ENCODE measurements at regions not wholly inside any gene's neighbourhood (a gene's known extent, or its start where the extent isn't known, plus 50 kb on each side); places are given as distances from the start of the nearest gene placed in this dataset.
"Not testable (repeated sequence)": the region's sequence is repeated elsewhere in the genome, so short reads cannot be mapped to it uniquely, and the experiment has no call there.

- not testable (repeated sequence) for H3K4me3 ChIP-seq, H3K27me3 ChIP-seq, H3K27ac ChIP-seq, ATAC-seq, H3K36me3 ChIP-seq, H3K9me3 ChIP-seq, H3K4me1 ChIP-seq
These were observed 163.8 kb upstream of the ZNF658 start for GRCh38 chr9:66736686-66737085.

- not testable (repeated sequence) for H3K9me3 ChIP-seq, H3K4me1 ChIP-seq, ATAC-seq, H3K4me3 ChIP-seq, H3K27ac ChIP-seq, H3K27me3 ChIP-seq, H3K36me3 ChIP-seq
- no CpG with 5 or more reads among the region's 1 CpG for WGBS, 2 donors (ENCODE audit: low coverage in 1 of 2)
These were observed 162.1 kb upstream of the ZNF658 start for GRCh38 chr9:66738418-66738817.

DNA sequence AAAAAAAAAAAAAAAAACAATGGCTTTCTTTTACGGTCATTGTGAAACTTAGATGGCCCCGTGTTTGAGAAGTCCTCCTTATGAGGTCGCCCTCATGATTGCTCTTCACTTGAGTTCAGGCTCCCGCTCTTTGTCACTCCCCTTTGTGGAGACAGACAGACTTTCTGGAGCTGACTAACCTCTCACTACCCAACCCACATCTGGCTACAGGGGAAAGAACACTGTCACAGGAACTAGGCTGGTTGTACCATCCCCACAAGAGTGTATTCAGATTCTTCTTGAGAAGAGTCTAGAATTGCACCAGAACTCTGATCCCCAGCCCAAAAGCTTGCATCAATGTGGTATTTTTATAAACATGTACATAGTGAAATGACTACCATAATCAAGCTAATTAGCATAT, 160.4 kb upstream of the ZNF658 start:
- not testable (repeated sequence) for H3K27me3 ChIP-seq, H3K4me1 ChIP-seq, H3K4me3 ChIP-seq, H3K36me3 ChIP-seq, H3K9me3 ChIP-seq, H3K27ac ChIP-seq, ATAC-seq
- WGBS, 2 donors (ENCODE audit: low coverage in 1 of 2): no CpG with 5 or more reads among the region's 4 CpGs

DNA sequence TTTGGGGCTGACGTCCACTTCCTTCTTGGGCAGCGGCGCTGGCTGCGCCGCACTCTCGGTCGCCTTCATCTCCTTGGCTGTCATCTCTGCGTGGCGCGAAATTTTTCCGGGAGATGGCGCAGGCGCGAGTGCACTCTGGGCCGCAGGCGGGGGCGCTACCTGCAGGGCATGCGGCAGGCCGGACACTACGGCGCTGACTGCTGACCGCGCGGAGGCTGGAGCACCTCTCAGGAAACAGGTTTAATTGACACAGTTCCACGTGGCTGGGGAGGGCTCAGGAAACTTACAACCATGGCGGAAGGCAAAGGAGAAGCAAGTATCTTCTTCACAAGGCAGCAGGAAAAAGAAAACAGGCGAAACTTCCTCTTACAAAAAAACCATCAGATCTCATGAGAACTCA, 154.7 kb upstream of the ZNF658 start:
- H3K4me1 ChIP-seq, ATAC-seq, H3K36me3 ChIP-seq, H3K4me3 ChIP-seq, H3K27me3 ChIP-seq, H3K27ac ChIP-seq, H3K9me3 ChIP-seq: not testable (repeated sequence)
- WGBS, 2 donors (ENCODE audit: low coverage in 1 of 2): no CpG with 5 or more reads among the region's 27 CpGs

- not testable (repeated sequence) for ATAC-seq, H3K36me3 ChIP-seq, H3K9me3 ChIP-seq, H3K4me1 ChIP-seq, H3K27ac ChIP-seq, H3K4me3 ChIP-seq, H3K27me3 ChIP-seq
- WGBS, 2 donors (ENCODE audit: low coverage in 1 of 2): 91% methylated on average over 6 of the region's 15 CpGs; no CpG with 5 or more reads in 1 of the 2 donors
These were observed 148.1 kb upstream of the ZNF658 start for GRCh38 chr9:66752324-66752923.

GRCh38 chr9:66759825-66760492, 140.6 kb upstream of the ZNF658 start:
- not testable (repeated sequence) for H3K36me3 ChIP-seq, H3K9me3 ChIP-seq, H3K4me3 ChIP-seq, H3K27ac ChIP-seq, H3K27me3 ChIP-seq, ATAC-seq, H3K4me1 ChIP-seq
- WGBS, 2 donors (ENCODE audit: low coverage in 1 of 2): no CpG with 5 or more reads among the region's 7 CpGs

GRCh38 chr9:66764799-66765493, 135.6 kb upstream of the ZNF658 start:
- WGBS, 2 donors (ENCODE audit: low coverage in 1 of 2): no CpG with 5 or more reads among the region's 3 CpGs
- ATAC-seq, H3K36me3 ChIP-seq, H3K4me3 ChIP-seq, H3K27me3 ChIP-seq, H3K4me1 ChIP-seq, H3K9me3 ChIP-seq, H3K27ac ChIP-seq: not testable (repeated sequence)

DNA sequence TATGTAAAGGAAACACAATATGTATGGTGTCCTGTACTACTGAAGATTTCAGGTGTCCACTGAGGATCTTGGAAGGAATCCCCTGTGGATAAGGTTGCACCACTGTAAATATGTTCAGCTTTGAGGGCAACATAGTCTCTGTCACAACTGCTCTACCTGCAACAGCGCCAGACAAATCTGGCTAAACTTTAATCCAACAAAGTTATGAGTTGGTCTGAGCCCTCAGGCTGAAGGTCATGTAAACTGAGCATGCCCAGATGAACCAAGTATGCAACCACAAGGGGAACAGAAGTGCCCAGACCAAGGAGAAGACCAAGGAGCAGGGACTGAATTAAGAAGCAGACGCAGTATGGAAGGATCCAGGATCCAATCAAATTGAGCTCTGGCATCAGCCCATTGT, 135.0 kb upstream of the ZNF658 start:
- not testable (repeated sequence) for H3K36me3 ChIP-seq, H3K4me3 ChIP-seq, H3K27ac ChIP-seq, H3K27me3 ChIP-seq, H3K9me3 ChIP-seq, H3K4me1 ChIP-seq, ATAC-seq
- no CpG with 5 or more reads among the region's 2 CpGs for WGBS, 2 donors (ENCODE audit: low coverage in 1 of 2)

DNA sequence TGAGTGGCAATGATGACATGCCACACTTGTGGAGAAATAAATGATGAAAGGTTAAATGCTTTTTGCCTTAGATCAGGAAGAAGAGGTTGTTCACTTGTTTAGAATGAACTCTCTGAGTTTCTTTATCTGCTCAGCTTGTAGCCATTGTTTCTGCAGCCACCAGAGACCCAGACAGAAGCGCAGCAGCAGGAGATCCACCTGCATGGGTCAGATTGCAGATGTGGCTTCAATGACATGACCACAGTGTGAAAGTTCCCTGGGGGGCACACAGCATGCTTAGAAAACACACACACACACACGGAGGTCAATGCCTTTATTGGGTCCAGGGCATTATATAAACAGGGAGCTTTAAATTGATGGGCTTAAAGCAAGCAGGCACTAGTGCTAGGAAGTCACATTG, 129.0 kb upstream of the ZNF658 start:
- not testable (repeated sequence) for H3K4me3 ChIP-seq, H3K4me1 ChIP-seq, ATAC-seq, H3K9me3 ChIP-seq, H3K27ac ChIP-seq, H3K36me3 ChIP-seq, H3K27me3 ChIP-seq
- no CpG with 5 or more reads among the region's 2 CpGs for WGBS, 2 donors (ENCODE audit: low coverage in 1 of 2)

DNA sequence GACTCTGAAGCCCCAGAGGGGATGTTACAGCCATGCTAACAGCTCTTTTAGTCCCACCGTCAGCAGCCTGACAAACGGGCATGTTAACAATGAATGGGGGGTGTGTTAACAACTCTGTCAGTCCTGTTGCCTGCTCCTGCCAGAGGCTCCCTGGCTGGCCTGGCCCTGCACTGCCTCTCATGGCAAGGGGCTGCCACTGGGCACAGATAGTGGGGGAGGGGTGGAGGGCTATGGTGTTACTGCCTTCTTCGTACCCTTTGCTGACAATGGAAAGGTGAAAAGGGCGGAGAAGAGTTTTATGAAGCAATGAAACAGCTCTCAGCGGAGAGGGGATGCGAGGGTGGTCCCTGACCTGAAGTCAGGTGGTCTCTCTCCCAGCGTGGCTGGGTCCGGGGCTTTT, 125.9 kb upstream of the ZNF658 start:
- ATAC-seq, H3K36me3 ChIP-seq, H3K4me3 ChIP-seq, H3K27me3 ChIP-seq, H3K9me3 ChIP-seq, H3K27ac ChIP-seq, H3K4me1 ChIP-seq: not testable (repeated sequence)
- 83% methylated on average over 3 of the region's 8 CpGs; no CpG with 5 or more reads in 1 of the 2 donors for WGBS, 2 donors (ENCODE audit: low coverage in 1 of 2)

- not testable (repeated sequence) for H3K27ac ChIP-seq, H3K4me1 ChIP-seq, H3K9me3 ChIP-seq, H3K4me3 ChIP-seq, H3K27me3 ChIP-seq, H3K36me3 ChIP-seq, ATAC-seq
- no CpG with 5 or more reads among the region's 7 CpGs for WGBS, 2 donors (ENCODE audit: low coverage in 1 of 2)
These were observed 120.4 kb upstream of the ZNF658 start for GRCh38 chr9:66779944-66780661.

GRCh38 chr9:66781240-66781639, 119.3 kb upstream of the ZNF658 start:
- WGBS, 2 donors (ENCODE audit: low coverage in 1 of 2): 0% methylated on average over 1 of the region's 1 CpG; no CpG with 5 or more reads in 1 of the 2 donors
- H3K27ac ChIP-seq, H3K36me3 ChIP-seq, H3K27me3 ChIP-seq, H3K4me3 ChIP-seq, H3K4me1 ChIP-seq, H3K9me3 ChIP-seq, ATAC-seq: not testable (repeated sequence)

DNA sequence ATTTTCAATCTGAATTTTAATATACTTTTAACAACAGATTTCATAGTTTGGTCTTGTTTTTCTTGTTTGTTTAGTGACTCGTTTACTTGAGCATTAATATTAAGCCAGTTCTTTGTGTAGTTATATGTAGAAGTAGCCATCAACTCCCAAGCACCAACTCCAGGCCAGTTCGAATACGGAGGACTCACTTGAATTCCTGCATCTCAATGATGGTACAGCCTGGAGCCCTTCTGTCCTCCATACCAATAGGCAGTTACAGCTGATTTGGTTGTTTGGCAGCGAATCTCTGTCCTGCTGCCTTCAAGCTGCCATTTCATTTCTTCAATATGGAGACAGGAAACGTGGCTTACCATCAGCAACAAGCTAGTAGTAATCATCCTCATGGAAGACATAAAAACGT, 118.5 kb upstream of the ZNF658 start:
- not testable (repeated sequence) for H3K4me1 ChIP-seq, H3K9me3 ChIP-seq, ATAC-seq, H3K27me3 ChIP-seq, H3K27ac ChIP-seq, H3K4me3 ChIP-seq, H3K36me3 ChIP-seq
- 0 to 7% methylated on average over 1 to 2 of the region's 6 CpGs for WGBS, 2 donors (ENCODE audit: low coverage in 1 of 2)

Measured in gastroesophageal sphincter (tissue), 4 donors.